Endothelial cell of umbilical vein (primary cell): ENCODE measurements at regions not wholly inside any gene's neighbourhood (a gene's known extent, or its start where the extent isn't known, plus 50 kb on each side); places are given as distances from the start of the nearest gene placed in this dataset.

ENCODE experiments used
- BruUV-seq: library from RNA; stranded (reverse); fragments of 400-500 nt; replicated peaks from 2 replicates; lab custom pipeline; 2021; lab: Mats Ljungman, UMichigan
- CTCF ChIA-PET: fragments of 300-600, 350-600 bp; sonication (Branson Sonifier 250); formaldehyde crosslinking; loops from one replicate; lab custom pipeline; 2021; ENCODE audit warnings: antibody characterized with exemption, inconsistent platforms; lab: Charles Lee
- POLR2A ChIA-PET: fragments of 300-600, 350-600 bp; sonication (Branson Sonifier 250); formaldehyde crosslinking; loops from one replicate; lab custom pipeline; 2021; ENCODE audit warnings: antibody characterized with exemption, inconsistent platforms; lab: Charles Lee
- DNase-seq: peaks from one replicate; pipeline ENCODE4 v3.0.0-alpha.2; 2011; ENCODE audit warnings: low read depth, low spot score
- FAIRE-seq: peaks from 2 replicates; lab custom pipeline; 2011; peaks lifted over from hg19 to GRCh38; lab: Jason Lieb, UNC
- H2AFZ ChIP-seq: 2 replicates; pipeline ENCODE4 v1.6.0; 2012; ENCODE audit warnings: low read depth, low read length, control low read depth, inconsistent platforms
- H3K27ac ChIP-seq: 2 replicates; pipeline ENCODE4 v1.5.1; 2011; ENCODE audit warnings: low read depth, mild to moderate bottlenecking, control low read depth, low read length, moderate library complexity; ENCODE audit not compliant: insufficient read depth
- H3K27me3 ChIP-seq, 2 experiments: 2 replicates each; pipeline versions ENCODE4 v1.6.0 to v1.6.1; 2011; ENCODE audit warnings: low read length in 2 of 2, mixed read lengths in 1 of 2; ENCODE audit not compliant: control insufficient read depth in 2 of 2, insufficient read depth in 2 of 2
- H3K36me3 ChIP-seq, 2 experiments: 2 replicates in 1 of 2; 3 replicates in 1 of 2; pipeline ENCODE4 v1.5.1; 2011; ENCODE audit warnings: low read length in 2 of 2, mild to moderate bottlenecking in 1 of 2, moderate library complexity in 1 of 2; ENCODE audit not compliant: control insufficient read depth in 2 of 2, insufficient read depth in 2 of 2; ENCODE audit errors: extremely low read depth in 1 of 2
- H3K4me1 ChIP-seq: 3 replicates; pipeline ENCODE4 v1.5.1; 2011; ENCODE audit warnings: mild to moderate bottlenecking, low read length; ENCODE audit not compliant: control insufficient read depth, insufficient read depth; ENCODE audit errors: extremely low read depth
- H3K4me2 ChIP-seq: 2 replicates; pipeline ENCODE4 v1.6.1; 2011; ENCODE audit warnings: low read length, control low read depth, mixed read lengths; ENCODE audit not compliant: insufficient read depth
- H3K4me3 ChIP-seq, 3 experiments: fragments of 200-600 bp in 1 of 3; sonication (generic), shearing (Covaris generic) in 1 of 3; replicated peaks in 1 of 3; 2 replicates each; pipeline ENCODE4 v1.5.1; 2011 to 2016; ENCODE audit warnings: control low read depth in 3 of 3, low read length in 3 of 3, mild to moderate bottlenecking in 2 of 3, inconsistent platforms in 1 of 3, low read depth in 1 of 3, moderate library complexity in 1 of 3; ENCODE audit not compliant: insufficient read depth in 1 of 3
- H3K79me2 ChIP-seq: 2 replicates; pipeline ENCODE4 v1.6.0; 2012; ENCODE audit warnings: low read length, inconsistent platforms; ENCODE audit not compliant: control insufficient read depth, insufficient read depth
- H3K9ac ChIP-seq: replicated peaks from 2 replicates; pipeline ENCODE3; 2011; ENCODE audit warnings: low read length, control low read depth; ENCODE audit not compliant: insufficient read depth; ENCODE audit errors: extremely low read depth
- H3K9me1 ChIP-seq: replicated peaks from 3 replicates; pipeline ENCODE4 v1.6.0; 2011; ENCODE audit warnings: mild to moderate bottlenecking, low read length; ENCODE audit not compliant: control insufficient read depth, insufficient read depth; ENCODE audit errors: extremely low read depth
- H3K9me3 ChIP-seq: replicated peaks from 2 replicates; pipeline ENCODE4 v1.5.1; 2012; ENCODE audit warnings: low read length, inconsistent platforms; ENCODE audit not compliant: control insufficient read depth, insufficient read depth
- H4K20me1 ChIP-seq: replicated peaks from 2 replicates; pipeline ENCODE3; 2011; ENCODE audit warnings: mild to moderate bottlenecking, low read length; ENCODE audit not compliant: control insufficient read depth, insufficient read depth; ENCODE audit errors: extremely low read depth
- CTCF ChIP-seq, 2 donors: IDR thresholded peaks; 1 replicate in 1 of 2; 2 replicates in 1 of 2; pipeline ENCODE4 v1.5.1; 2011; ENCODE audit warnings: low read length in 2 of 2, mild to moderate bottlenecking in 2 of 2, moderate library complexity in 2 of 2, control low read depth in 1 of 2, inconsistent platforms in 1 of 2, low read depth in 1 of 2; ENCODE audit not compliant: insufficient read depth in 1 of 2; ENCODE audit errors: extremely low read depth in 1 of 2
- EZH2 ChIP-seq: IDR thresholded peaks from 2 replicates; pipeline ENCODE4 v1.6.1; 2012; ENCODE audit warnings: borderline replicate concordance, low read depth, mild to moderate bottlenecking, moderate library complexity, low read length, inconsistent platforms; ENCODE audit not compliant: severe bottlenecking
- FOS ChIP-seq: IDR thresholded peaks from 2 replicates; pipeline ENCODE4 v1.6.1; 2011; ENCODE audit warnings: mild to moderate bottlenecking, low read length, moderate library complexity, borderline replicate concordance; ENCODE audit not compliant: insufficient read depth
- GATA2 ChIP-seq: IDR thresholded peaks from 2 replicates; pipeline ENCODE4 v1.7.0; 2011; ENCODE audit warnings: low read depth, mild to moderate bottlenecking, moderate library complexity, mixed read lengths, low read length; ENCODE audit not compliant: insufficient read length, insufficient read depth
- JUN ChIP-seq: IDR thresholded peaks from 2 replicates; pipeline ENCODE4 v1.6.1; 2011; ENCODE audit warnings: borderline replicate concordance, low read depth; ENCODE audit not compliant: insufficient read length, insufficient read depth
- MAX ChIP-seq: IDR thresholded peaks from 2 replicates; pipeline ENCODE4 v1.6.1; 2011; ENCODE audit not compliant: insufficient read depth, insufficient read length
- MYC ChIP-seq: IDR thresholded peaks from one replicate; pipeline ENCODE4 v1.6.1; 2011; ENCODE audit warnings: mild to moderate bottlenecking, low read depth, low read length
- POLR2A ChIP-seq: IDR thresholded peaks from 2 replicates; pipeline ENCODE4 v1.6.1; 2012; ENCODE audit warnings: low read depth, mild to moderate bottlenecking, control low read depth, low read length
- POLR2AphosphoS5 ChIP-seq: IDR thresholded peaks from 2 replicates; pipeline ENCODE4 v1.6.1; 2012; ENCODE audit warnings: low read depth, mild to moderate bottlenecking, control low read depth, low read length, moderate library complexity; ENCODE audit not compliant: insufficient read depth
- dilution Hi-C: fragments of 300-500 bp; cut with MboI; formaldehyde crosslinking; loops from one replicate; pipeline ENCODE4 v1.15.0; 2019; ENCODE audit warnings: low sequenced_read_pairs; ENCODE audit not compliant: extremely low pct_ligation_motif_present
- intact Hi-C: fragments of 100-400 bp; cut with micrococcal nuclease; formaldehyde crosslinking; loops from one replicate; pipeline ENCODE4 v1.10.0; 2022

- Histone ChIP-seq H3K27ac (peak overlapping the region; percentile 76), H3K4me1 (peaks cover 31% of the 10 kb centered on the region), H3K79me2 (no peaks in the 10 kb centered on the region), H3K9me1 (no peaks in the 10 kb centered on the region), H4K20me1 (no peaks in the 10 kb centered on the region), H3K4me2 (no peak overlapping the region), H3K36me3 (no peaks in the 10 kb centered on the region), H3K9ac (no peak overlapping the region), H3K4me3 (no peak overlapping the region), H3K27me3 (no peaks in the 10 kb centered on the region), H2AFZ (no peak overlapping the region), H3K9me3 (no peaks in the 10 kb centered on the region)
- FAIRE-seq, result no peak
- dilution Hi-C loops (no loop called here), intact Hi-C loops (loop anchor here (2.0 kb wide), 1 partner anchor 27 kb away; no protein-coding TSS in a partner anchor)
- BruUV-seq, result no TSS peak
- no peak for TF ChIP-seq MYC
- TF ChIP-seq MAX, result no peak
- no peak for TF ChIP-seq POLR2AphosphoS5
- TF ChIP-seq POLR2A, result no peak
- no peak for TF ChIP-seq JUN
- TF ChIP-seq EZH2, result no peak
- TF ChIP-seq FOS, result no peak
- TF ChIP-seq GATA2, result no peak
- no peak for TF ChIP-seq CTCF (IDR thresholded peaks at IDR 0.05; ENCODE audit: extremely low read depth in 1 of 2, insufficient read depth in 1 of 2, low read depth in 1 of 2, low read length in 2 of 2)
- ChIA-PET POLR2A (no interaction called here), CTCF (interaction anchor here (1.0 kb wide), 1 partner anchor 10 kb away, joined by 3 read pairs; no protein-coding TSS in a partner anchor)
- DNase-seq, result no peak
Measured at GRCh38 chrX:150063674-150064073, 125.4 kb upstream of the EOLA2 start.
